ENCODE measurements at regions not wholly inside any gene's neighbourhood (a gene's known extent, or its start where the extent isn't known, plus 50 kb on each side); places are given as distances from the start of the nearest gene placed in this dataset.
"Not testable (repeated sequence)": the region's sequence is repeated elsewhere in the genome, so short reads cannot be mapped to it uniquely, and the experiment has no call there.

- DNase-seq (ENCODE audit: low spot score) (no peak), ATAC-seq (ENCODE audit: insufficient number of reproducible peaks, low FRiP score, low read depth) (no peak)
- Histone ChIP-seq H3K36me3 (no peaks in the 10 kb centered on the region), H3K9me3 (no peaks in the 10 kb centered on the region), H3K4me1 (ENCODE audit: control insufficient read depth in 1 of 2, low read depth in 2 of 2) (no peaks in the 10 kb centered on the region), H3K4me3 (no peak overlapping the region), H3K27ac (no peak overlapping the region), H3K27me3 (replicated peaks; ENCODE audit: insufficient read depth) (no peaks in the 10 kb centered on the region)
- TF ChIP-seq CTCF (IDR thresholded peaks at IDR 0.05) = no peak
Observed at GRCh38 chr6:168995526-168996355, 257.9 kb downstream of the THBS2 start.

GRCh38 chr6:168994956-168995355 lies 258.7 kb downstream of the THBS2 start:
- DNase-seq (ENCODE audit: low spot score) (no peak), ATAC-seq (ENCODE audit: insufficient number of reproducible peaks, low FRiP score, low read depth) (no peak)
- H3K4me1 ChIP-seq (ENCODE audit: control insufficient read depth in 1 of 2, low read depth in 2 of 2) = peaks cover 0 to 5% of the 10 kb centered on the region in 2 donors
- H3K27ac ChIP-seq = no peak overlapping the region
- no peaks in the 10 kb centered on the region for H3K27me3 ChIP-seq (replicated peaks; ENCODE audit: insufficient read depth)
- no peaks in the 10 kb centered on the region for H3K9me3 ChIP-seq
- no peak for TF ChIP-seq CTCF (IDR thresholded peaks at IDR 0.05)
- no peak overlapping the region for H3K4me3 ChIP-seq
- H3K36me3 ChIP-seq = no peaks in the 10 kb centered on the region

- ATAC-seq (ENCODE audit: insufficient number of reproducible peaks, low FRiP score, low read depth) = no peak
- Histone ChIP-seq H3K4me3 (no peak overlapping the region), H3K9me3 (no peaks in the 10 kb centered on the region), H3K4me1 (ENCODE audit: control insufficient read depth in 1 of 2, low read depth in 2 of 2) (peaks cover 0 to 20% of the 10 kb centered on the region in 2 donors), H3K36me3 (no peaks in the 10 kb centered on the region), H3K27ac (no peak overlapping the region), H3K27me3 (replicated peaks; ENCODE audit: insufficient read depth) (no peaks in the 10 kb centered on the region)
- no peak for TF ChIP-seq CTCF (IDR thresholded peaks at IDR 0.05)
- DNase-seq (ENCODE audit: low spot score) = no peak
Observed at GRCh38 chr6:168992446-168993144, 261.1 kb downstream of the THBS2 start.

- H3K36me3 ChIP-seq; H3K27ac ChIP-seq; ATAC-seq (ENCODE audit: insufficient number of reproducible peaks, low FRiP score, low read depth); DNase-seq (ENCODE audit: low spot score); H3K27me3 ChIP-seq (replicated peaks; ENCODE audit: insufficient read depth); H3K4me3 ChIP-seq; H3K9me3 ChIP-seq: not testable (repeated sequence)
- peaks cover 0 to 20% of the 10 kb centered on the region in 2 donors for H3K4me1 ChIP-seq (ENCODE audit: control insufficient read depth in 1 of 2, low read depth in 2 of 2)
Observed at GRCh38 chr6:168991695-168992094, 262.0 kb downstream of the THBS2 start.

GRCh38 chr6:168990019-168990751 lies 263.5 kb downstream of the THBS2 start:
- TF ChIP-seq CTCF (IDR thresholded peaks at IDR 0.05) = no peak
- H3K4me3 ChIP-seq = no peak overlapping the region
- H3K36me3 ChIP-seq = no peaks in the 10 kb centered on the region
- DNase-seq (ENCODE audit: low spot score) (no peak), ATAC-seq (ENCODE audit: insufficient number of reproducible peaks, low FRiP score, low read depth) (no peak)
- no peaks in the 10 kb centered on the region for H3K27me3 ChIP-seq (replicated peaks; ENCODE audit: insufficient read depth)
- no peak overlapping the region for H3K27ac ChIP-seq
- H3K4me1 ChIP-seq (ENCODE audit: control insufficient read depth in 1 of 2, low read depth in 2 of 2) = peaks cover 0 to 20% of the 10 kb centered on the region in 2 donors
- H3K9me3 ChIP-seq = no peaks in the 10 kb centered on the region

Measured in thoracic aorta (tissue), 2 donors.